GM23338 (cell line): ENCODE measurements at regions not wholly inside any gene's neighbourhood (a gene's known extent, or its start where the extent isn't known, plus 50 kb on each side); places are given as distances from the start of the nearest gene placed in this dataset.

Experiments used
- CREB1 ChIP-seq: fragments of 250-450 bp; sonication (Bioruptor Pico); IDR thresholded peaks from 2 replicates; pipeline ENCODE4 v1.5.0; 2020; ENCODE audit warnings: low read depth, mild to moderate bottlenecking, moderate library complexity
- EZH2 ChIP-seq: fragments of 200-600 bp; sonication (generic); IDR thresholded peaks from one replicate; pipeline ENCODE4 v1.8.0; 2017; ENCODE audit warnings: antibody characterized with exemption, mild to moderate bottlenecking, low read depth; ENCODE audit not compliant: unreplicated experiment
- EZH2phosphoT487 ChIP-seq: fragments of 200-600 bp; sonication (generic); IDR thresholded peaks from one replicate; pipeline ENCODE4 v1.8.1; 2018; ENCODE audit warnings: antibody characterized with exemption; ENCODE audit not compliant: unreplicated experiment
- JUNB ChIP-seq: IDR thresholded peaks from one replicate; pipeline ENCODE4 v1.6.1; 2016; ENCODE audit warnings: antibody characterized with exemption; ENCODE audit not compliant: unreplicated experiment
- NANOG ChIP-seq: IDR thresholded peaks from 2 replicates; pipeline ENCODE4 v1.6.1; 2016; ENCODE audit warnings: antibody characterized with exemption, borderline replicate concordance
- ZNF114 ChIP-seq: fragments of 250-450 bp; sonication (Bioruptor Pico); IDR thresholded peaks from 2 replicates; pipeline ENCODE4 v1.5.0; 2020; ENCODE audit warnings: mild to moderate bottlenecking, moderate library complexity
- ZNF331 ChIP-seq: fragments of 250-450 bp; sonication (Bioruptor Pico); IDR thresholded peaks from 2 replicates; pipeline ENCODE4 v1.5.0; 2020; ENCODE audit warnings: low read depth, mild to moderate bottlenecking, moderate library complexity
- TF ChIP-seq, protein P1 (sequence below), 2 experiments: fragments of 200-600 bp in 1 of 2; sonication (generic) in 1 of 2; conservative IDR thresholded peaks; 2 replicates each; pipeline versions ENCODE4 v1.5.1 to v1.6.1; 2016 to 2017; ENCODE audit warnings: antibody characterized with exemption in 2 of 2, low read depth in 2 of 2, mild to moderate bottlenecking in 2 of 2, moderate library complexity in 1 of 2
- TF ChIP-seq, protein P2 (sequence below): IDR thresholded peaks from one replicate; pipeline ENCODE4 v1.6.1; 2018; ENCODE audit warnings: antibody characterized with exemption; ENCODE audit not compliant: unreplicated experiment
- TF ChIP-seq, protein P3 (sequence below): IDR thresholded peaks from 2 replicates; pipeline ENCODE4 v1.6.1; 2016; ENCODE audit warnings: antibody characterized with exemption

DNA sequence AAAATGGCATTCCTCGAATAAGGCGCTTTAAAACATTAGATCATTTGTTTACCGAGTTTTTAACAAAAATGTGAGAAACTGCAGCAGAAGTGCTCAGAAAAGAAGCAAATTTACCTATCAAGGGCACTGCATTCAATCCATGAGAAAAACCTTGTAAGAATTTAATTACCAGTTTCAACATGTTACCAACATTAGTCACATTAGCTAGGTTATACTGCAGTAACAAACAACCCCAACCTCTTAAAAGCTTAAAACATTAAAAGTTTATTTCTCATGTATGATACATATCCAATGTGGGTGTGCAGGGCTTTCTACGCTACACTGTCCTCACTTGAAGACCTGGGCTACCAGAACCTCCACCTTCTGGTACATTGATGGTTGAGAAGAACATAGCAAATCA lies 68.1 kb upstream of the CCBE1 start:
- TF ChIP-seq, protein P1, sequence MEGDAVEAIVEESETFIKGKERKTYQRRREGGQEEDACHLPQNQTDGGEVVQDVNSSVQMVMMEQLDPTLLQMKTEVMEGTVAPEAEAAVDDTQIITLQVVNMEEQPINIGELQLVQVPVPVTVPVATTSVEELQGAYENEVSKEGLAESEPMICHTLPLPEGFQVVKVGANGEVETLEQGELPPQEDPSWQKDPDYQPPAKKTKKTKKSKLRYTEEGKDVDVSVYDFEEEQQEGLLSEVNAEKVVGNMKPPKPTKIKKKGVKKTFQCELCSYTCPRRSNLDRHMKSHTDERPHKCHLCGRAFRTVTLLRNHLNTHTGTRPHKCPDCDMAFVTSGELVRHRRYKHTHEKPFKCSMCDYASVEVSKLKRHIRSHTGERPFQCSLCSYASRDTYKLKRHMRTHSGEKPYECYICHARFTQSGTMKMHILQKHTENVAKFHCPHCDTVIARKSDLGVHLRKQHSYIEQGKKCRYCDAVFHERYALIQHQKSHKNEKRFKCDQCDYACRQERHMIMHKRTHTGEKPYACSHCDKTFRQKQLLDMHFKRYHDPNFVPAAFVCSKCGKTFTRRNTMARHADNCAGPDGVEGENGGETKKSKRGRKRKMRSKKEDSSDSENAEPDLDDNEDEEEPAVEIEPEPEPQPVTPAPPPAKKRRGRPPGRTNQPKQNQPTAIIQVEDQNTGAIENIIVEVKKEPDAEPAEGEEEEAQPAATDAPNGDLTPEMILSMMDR (conservative IDR thresholded peaks at IDR 0.05; ENCODE audit: low read depth in 2 of 2) = no peak
- TF ChIP-seq CREB1 (CRISPR knock-in tag) (no peak), ZNF331 (CRISPR knock-in tag) (no peak), EZH2phosphoT487 (no peak), JUNB (no peak), EZH2 (no peak), NANOG (no peak), ZNF114 (CRISPR knock-in tag) (no peak)
- TF ChIP-seq, protein P2, sequence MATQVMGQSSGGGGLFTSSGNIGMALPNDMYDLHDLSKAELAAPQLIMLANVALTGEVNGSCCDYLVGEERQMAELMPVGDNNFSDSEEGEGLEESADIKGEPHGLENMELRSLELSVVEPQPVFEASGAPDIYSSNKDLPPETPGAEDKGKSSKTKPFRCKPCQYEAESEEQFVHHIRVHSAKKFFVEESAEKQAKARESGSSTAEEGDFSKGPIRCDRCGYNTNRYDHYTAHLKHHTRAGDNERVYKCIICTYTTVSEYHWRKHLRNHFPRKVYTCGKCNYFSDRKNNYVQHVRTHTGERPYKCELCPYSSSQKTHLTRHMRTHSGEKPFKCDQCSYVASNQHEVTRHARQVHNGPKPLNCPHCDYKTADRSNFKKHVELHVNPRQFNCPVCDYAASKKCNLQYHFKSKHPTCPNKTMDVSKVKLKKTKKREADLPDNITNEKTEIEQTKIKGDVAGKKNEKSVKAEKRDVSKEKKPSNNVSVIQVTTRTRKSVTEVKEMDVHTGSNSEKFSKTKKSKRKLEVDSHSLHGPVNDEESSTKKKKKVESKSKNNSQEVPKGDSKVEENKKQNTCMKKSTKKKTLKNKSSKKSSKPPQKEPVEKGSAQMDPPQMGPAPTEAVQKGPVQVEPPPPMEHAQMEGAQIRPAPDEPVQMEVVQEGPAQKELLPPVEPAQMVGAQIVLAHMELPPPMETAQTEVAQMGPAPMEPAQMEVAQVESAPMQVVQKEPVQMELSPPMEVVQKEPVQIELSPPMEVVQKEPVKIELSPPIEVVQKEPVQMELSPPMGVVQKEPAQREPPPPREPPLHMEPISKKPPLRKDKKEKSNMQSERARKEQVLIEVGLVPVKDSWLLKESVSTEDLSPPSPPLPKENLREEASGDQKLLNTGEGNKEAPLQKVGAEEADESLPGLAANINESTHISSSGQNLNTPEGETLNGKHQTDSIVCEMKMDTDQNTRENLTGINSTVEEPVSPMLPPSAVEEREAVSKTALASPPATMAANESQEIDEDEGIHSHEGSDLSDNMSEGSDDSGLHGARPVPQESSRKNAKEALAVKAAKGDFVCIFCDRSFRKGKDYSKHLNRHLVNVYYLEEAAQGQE = no peak
- TF ChIP-seq, protein P3, sequence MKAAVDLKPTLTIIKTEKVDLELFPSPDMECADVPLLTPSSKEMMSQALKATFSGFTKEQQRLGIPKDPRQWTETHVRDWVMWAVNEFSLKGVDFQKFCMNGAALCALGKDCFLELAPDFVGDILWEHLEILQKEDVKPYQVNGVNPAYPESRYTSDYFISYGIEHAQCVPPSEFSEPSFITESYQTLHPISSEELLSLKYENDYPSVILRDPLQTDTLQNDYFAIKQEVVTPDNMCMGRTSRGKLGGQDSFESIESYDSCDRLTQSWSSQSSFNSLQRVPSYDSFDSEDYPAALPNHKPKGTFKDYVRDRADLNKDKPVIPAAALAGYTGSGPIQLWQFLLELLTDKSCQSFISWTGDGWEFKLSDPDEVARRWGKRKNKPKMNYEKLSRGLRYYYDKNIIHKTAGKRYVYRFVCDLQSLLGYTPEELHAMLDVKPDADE = no peak
